Spleen (tissue), 7 donors: ENCODE measurements at regions not wholly inside any gene's neighbourhood (a gene's known extent, or its start where the extent isn't known, plus 50 kb on each side); places are given as distances from the start of the nearest gene placed in this dataset.

Experiments
- CTCF ChIP-seq, 11 experiments: fragments of 200-600 bp in 7 of 11; fragments of 450-650 bp in 4 of 11; sonication (generic) in 4 of 11; IDR thresholded peaks in 8 of 11; conservative IDR thresholded peaks in 3 of 11; 1 replicate in 7 of 11; 2 replicates in 4 of 11; pipeline versions ENCODE4 v1.4.0 to v1.8.0; 2016 to 2021; ENCODE audit warnings: antibody characterized with exemption in 11 of 11, inconsistent platforms in 4 of 11, mild to moderate bottlenecking in 1 of 11
- POLR2A ChIP-seq, 3 donors: fragments of 450-650 bp; IDR thresholded peaks; one replicate each; pipeline ENCODE4 v1.5.1; 2017; ENCODE audit warnings: antibody characterized with exemption in 3 of 3, mild to moderate bottlenecking in 1 of 3
- POLR2AphosphoS5 ChIP-seq, 3 donors: sonication (generic); formaldehyde crosslinking; IDR thresholded peaks; one replicate each; pipeline ENCODE4 v1.5.1; 2017; ENCODE audit warnings: antibody characterized with exemption in 3 of 3
- donor health status: DM: no; HTN: no; CAD: no; lungs with moderate emphysema.
- donor health status: DM: no; HTN: no; CAD: no.
- donor health status: DM: no; HTN: no; CAD: no.

GRCh38 chr14:55841625-55842024 is 261.6 kb downstream of the KTN1 start:
- no peak for TF ChIP-seq CTCF (IDR thresholded peaks at IDR 0.05 in 8 of 11, conservative IDR thresholded peaks at IDR 0.05 in 3 of 11)
- TF ChIP-seq POLR2A (IDR thresholded peaks at IDR 0.05): no peak
- no peak for TF ChIP-seq POLR2AphosphoS5 (IDR thresholded peaks at IDR 0.05)
